ENCODE measurements at regions not wholly inside any gene's neighbourhood (a gene's known extent, or its start where the extent isn't known, plus 50 kb on each side); places are given as distances from the start of the nearest gene placed in this dataset.

- DNase-seq (ENCODE audit: low read depth in 1 of 2, low spot score in 1 of 2) = no peak
These were observed 889.5 kb downstream of the USP25 start for GRCh38 chr21:16619281-16619680.

GRCh38 chr21:16620786-16621320 is 891.1 kb downstream of the USP25 start:
- no peak for DNase-seq (ENCODE audit: low read depth in 1 of 2, low spot score in 1 of 2)

- DNase-seq (ENCODE audit: low read depth in 1 of 2, low spot score in 1 of 2) = no peak
These were observed 888.2 kb upstream of the CXADR start for GRCh38 chr21:16624479-16625118.

DNA sequence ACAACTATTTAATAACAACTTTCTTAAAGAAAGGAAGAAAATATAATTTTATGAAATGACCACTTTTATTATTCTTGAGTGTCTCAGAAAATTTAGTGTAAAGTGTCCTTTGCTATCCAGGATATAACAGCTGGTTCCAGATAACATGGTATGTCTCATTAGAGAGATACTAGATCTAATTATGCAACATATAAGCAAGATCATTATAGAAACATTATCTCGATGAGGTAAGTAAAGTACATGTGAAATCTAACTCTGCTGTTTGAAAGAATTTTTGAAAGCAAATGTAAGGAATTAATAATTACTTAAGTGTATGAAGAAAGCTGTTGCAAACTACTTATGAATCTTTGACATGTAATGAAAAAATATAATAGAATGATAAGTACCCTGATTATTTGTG is 887.4 kb upstream of the CXADR start:
- DNase-seq (ENCODE audit: low read depth in 1 of 2, low spot score in 1 of 2) = no peak

DNA sequence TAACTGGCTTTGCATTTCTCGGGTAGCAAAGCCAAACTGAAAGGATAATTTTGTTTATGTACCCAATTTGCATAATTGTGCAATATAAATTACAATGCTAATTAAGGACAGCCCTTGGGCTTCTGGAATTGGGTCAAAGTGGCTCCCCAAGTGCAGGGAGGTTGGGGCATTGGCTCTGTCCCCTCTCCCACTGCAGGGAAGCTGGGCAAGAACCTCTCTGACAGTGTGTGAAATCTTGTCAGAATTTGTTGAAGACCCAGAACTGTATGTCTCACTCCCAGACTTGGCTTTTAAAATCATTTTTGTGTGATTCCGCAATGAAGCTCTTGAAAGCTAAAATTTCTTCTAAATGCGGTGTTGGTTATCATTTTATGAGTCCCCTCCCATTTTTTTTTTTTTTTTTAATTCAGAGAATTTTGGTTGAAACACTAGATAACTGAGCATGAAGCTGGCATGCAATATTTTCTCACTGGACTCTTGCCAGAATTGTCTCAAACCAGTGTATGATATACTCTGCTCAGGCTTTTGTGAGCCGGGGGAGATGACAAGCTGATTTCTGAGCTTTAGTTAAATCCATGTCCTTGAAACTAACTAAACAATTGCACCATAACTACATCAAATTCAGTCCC is 878.9 kb upstream of the CXADR start:
- DNase-seq (ENCODE audit: low read depth in 1 of 2, low spot score in 1 of 2) = no peak

DNA sequence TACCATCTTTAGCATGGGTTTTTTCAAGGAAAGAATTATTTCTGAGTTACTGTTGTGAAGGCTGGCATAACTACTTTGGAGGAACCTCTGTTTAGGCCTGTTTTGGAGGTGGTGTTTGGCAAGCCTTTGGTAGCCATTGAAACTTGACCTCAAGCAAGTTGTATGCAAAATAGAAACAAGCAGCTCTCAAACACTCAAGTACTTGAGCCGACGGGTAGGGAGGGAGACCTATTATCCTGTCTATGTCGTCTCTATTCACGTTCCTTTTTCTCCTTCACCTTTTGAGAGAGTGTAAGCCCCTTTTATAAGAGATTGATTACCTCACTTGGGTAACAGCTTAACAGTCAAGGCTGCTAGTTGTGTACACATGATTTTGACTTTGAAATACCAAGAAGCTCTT is 878.3 kb upstream of the CXADR start:
- DNase-seq (ENCODE audit: low read depth in 1 of 2, low spot score in 1 of 2) = no peak

DNA sequence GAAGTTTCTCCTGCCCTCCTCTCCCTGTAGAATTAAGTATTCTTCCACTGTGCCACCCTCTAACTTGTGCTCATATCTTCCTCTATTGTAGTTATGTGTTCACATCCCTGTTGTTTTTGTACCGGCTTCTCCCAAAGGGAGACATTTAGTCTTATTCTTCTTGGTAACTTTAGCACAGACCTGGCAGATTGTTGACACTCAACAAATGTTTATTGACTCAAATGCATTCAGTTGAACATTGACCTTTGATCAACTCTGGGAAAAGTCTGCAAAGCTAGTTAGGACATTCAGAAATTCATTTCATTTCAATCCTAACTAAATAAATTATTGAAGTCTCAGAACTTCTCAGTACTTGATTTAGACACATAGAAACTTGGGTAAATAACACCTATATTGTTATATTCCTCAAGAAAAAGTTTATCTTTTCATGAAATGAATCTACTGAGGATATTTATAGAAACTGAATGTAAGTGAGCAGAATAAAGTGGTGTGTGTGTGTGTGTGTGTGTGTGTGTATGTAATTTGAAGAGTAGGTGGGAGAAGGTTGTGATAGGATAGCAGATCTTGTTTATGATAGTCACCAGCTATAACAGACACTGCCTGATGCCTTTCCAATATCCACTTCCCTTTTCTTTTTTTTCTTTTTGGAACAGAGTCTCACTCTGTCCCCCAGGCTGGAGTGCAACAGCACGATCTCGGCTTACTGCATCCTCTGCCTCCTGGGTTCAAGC is 872.4 kb upstream of the CXADR start:
- no peak for DNase-seq (ENCODE audit: low read depth in 1 of 2, low spot score in 1 of 2)

GRCh38 chr21:16642353-16642752 is 870.5 kb upstream of the CXADR start:
- no peak for DNase-seq (ENCODE audit: low read depth in 1 of 2, low spot score in 1 of 2)

DNA sequence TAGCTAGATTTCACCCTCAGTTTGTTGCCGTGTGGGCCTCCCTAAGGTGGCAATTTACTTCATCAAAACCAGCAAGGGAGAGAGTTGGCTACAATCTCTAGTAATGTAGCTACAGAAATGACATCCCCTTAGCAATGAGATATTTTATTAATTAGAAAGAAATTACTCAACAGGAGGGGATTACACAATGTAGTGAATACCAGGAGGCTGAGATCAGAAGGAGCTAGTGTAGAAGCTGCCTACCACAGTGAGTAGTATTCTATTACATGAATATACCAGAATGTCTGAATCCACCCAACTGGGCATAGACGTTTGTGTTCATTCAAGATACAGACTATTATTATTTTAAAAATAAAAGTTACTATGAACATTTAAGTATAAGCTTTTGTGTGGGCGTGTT is 868.2 kb upstream of the CXADR start:
- DNase-seq (ENCODE audit: low read depth in 1 of 2, low spot score in 1 of 2) = no peak

GRCh38 chr21:16650714-16651366 is 862.0 kb upstream of the CXADR start:
- no peak for DNase-seq (ENCODE audit: low read depth in 1 of 2, low spot score in 1 of 2)

DNA sequence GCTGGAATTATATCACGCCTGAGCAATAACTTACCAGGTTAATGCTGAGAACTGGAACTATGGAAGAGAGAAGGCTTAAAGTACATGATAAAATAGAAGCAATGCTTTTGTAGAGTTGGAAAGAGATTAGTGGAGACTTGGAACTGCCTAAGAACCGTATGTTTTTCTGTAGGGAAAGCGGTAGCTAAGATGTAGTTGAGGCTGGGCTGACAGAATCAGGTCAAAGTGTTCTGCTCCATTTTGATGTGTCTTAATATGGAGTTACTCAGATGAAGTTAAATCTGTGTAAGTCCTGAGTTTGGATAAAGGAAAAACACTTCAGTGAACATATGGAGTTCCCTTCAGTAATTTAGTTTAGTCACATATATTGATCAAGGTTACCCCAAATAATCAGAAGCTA is 860.9 kb upstream of the CXADR start:
- DNase-seq (ENCODE audit: low read depth in 1 of 2, low spot score in 1 of 2) = no peak

- no peak for DNase-seq (ENCODE audit: low read depth in 1 of 2, low spot score in 1 of 2)
These were observed 849.4 kb upstream of the CXADR start for GRCh38 chr21:16663436-16663835.

DNA sequence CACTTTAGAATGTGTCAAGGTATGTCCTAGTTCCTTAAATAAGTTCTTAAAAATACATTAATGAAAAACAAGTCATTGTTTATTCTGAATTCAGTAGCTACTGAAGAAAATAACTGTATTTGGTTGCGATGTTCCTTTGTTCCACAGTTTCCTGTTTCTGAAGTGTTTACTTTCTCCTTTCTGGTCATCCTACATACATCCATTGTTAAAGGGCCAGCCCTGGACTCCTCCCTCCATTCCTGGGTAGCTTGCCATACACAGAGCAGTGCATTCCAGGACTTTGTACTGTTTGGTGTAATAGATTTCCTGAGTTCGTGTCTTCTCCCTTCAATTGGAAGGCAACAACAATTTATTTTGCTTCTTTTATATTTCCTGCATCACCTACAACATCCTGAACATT is 845.4 kb upstream of the CXADR start:
- DNase-seq (ENCODE audit: low read depth in 1 of 2, low spot score in 1 of 2) = no peak

GRCh38 chr21:16674949-16675348 is 837.9 kb upstream of the CXADR start:
- no peak for DNase-seq (ENCODE audit: low read depth in 1 of 2, low spot score in 1 of 2)

DNA sequence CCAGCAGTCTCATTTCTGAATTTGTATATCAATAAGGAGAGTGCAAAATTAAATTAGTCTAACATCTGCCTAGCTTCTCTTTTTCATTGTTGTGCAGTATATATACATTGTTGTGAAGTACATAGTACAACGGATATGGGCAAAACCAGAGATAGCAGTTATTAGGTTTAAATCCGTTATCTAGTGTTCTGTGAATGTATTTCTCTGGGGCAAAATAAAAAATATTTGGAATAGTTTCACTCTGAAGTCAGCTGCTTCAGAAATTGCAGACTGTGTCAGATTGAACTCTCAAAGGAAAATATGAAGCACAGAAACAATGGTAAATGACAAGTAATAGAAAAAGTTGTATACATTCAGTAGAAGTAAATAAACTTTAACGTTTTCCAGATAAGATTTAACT is 836.5 kb upstream of the CXADR start:
- DNase-seq (ENCODE audit: low read depth in 1 of 2, low spot score in 1 of 2) = no peak

DNA sequence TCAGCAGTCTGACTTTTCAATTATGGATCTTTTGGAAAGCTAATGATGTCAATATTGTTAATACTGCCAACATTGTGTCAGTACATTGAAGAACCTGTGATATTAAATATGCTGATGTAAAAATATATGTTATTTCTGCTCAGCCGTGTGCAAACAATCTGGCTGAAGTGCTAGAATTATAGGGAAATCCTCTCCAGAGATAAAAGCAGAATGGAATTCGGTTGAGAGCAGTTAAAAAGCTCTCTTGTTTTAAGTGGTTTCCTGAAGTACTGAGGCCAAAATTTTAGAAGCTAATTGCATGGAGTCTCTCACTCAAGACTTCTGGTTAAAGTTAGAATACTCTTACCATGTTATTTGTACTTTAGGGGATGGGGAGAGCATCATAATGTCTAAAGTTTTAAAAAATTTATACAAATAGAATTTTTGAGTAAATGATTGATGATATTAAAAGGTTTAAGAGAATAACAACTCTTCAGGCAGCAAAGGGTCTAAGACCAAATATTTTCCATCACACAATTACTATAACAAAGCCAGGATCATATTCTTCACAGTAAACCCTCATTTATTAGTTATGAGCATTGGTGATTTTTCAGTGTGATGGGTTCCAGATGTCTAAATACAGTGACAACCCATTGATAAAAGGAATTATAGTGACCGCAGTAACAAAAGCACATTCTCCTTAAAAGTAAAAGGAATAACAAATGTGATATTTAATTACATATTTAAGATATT is 834.2 kb upstream of the CXADR start:
- DNase-seq (ENCODE audit: low read depth in 1 of 2, low spot score in 1 of 2) = no peak

- no peak for DNase-seq (ENCODE audit: low read depth in 1 of 2, low spot score in 1 of 2)
These were observed 817.8 kb upstream of the CXADR start for GRCh38 chr21:16695074-16695473.

DNA sequence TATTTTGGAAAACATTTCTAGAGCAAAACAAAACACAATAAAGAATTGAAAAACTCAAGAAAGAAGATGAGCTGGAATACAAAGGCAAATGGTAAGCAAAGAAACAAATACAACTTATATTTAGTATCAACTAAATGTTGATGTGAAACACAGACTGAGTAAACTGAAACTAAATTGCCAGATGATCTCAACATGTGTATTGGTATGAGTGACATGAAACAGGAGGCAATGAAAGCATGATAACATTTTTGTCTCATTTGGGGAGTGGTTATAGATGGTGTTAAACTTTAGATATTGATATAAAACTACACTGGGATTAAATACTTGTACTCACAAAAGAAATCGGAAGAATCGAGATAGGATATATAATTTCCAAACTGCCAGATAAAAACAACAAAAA is 805.6 kb upstream of the CXADR start:
- DNase-seq (ENCODE audit: low read depth in 1 of 2, low spot score in 1 of 2) = no peak

DNA sequence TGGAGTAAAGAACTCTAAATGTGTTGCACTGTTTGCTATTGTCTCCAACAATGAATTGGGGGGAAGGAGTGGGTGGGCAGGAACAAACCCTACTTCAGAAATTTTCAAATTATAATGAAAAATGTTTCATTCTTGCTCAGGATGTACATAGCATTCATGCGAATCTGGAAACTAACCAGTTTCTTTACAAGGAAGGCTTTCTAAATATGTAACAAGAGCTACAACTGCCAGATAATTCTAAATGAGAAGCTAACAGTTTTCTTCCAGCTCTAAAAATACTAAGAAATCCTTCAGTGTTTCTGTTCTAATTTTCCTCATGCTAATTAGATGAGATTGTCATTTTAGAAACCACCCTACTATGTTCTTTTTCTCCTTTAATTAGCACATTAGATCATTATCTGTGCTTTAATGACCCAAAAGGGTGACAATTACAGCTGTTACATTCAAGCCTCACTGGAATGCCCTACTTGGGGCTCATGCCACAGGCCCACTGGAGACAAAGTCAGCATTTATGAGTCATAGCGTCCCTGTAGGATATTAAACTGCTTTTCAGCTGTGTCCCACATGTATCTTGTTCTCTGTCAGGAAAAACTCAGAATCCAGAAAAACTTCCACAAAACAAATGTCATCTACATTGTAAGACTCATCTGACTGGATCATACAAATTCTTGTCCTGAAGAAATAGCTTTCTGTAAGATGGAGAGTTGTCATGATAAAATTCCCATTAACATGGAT is 804.6 kb upstream of the CXADR start:
- no peak for DNase-seq (ENCODE audit: low read depth in 1 of 2, low spot score in 1 of 2)

GRCh38 chr21:16709866-16710550 is 802.8 kb upstream of the CXADR start:
- DNase-seq (ENCODE audit: low read depth in 1 of 2, low spot score in 1 of 2) = no peak
